ENCODE measurements at regions not wholly inside any gene's neighbourhood (a gene's known extent, or its start where the extent isn't known, plus 50 kb on each side); places are given as distances from the start of the nearest gene placed in this dataset.

- TF ChIP-seq CTCF (IDR thresholded peaks at IDR 0.05) (no peak), POLR2A (IDR thresholded peaks at IDR 0.05) (no peak)
These were observed 868.5 kb upstream of the SLIT2 start for GRCh38 chr4:19382993-19383756.
